SHP77 treated with DMSO at 0.1 percent for 48 hours (cell line): ENCODE measurements at regions not wholly inside any gene's neighbourhood (a gene's known extent, or its start where the extent isn't known, plus 50 kb on each side); places are given as distances from the start of the nearest gene placed in this dataset.
"Not testable (repeated sequence)": the region's sequence is repeated elsewhere in the genome, so short reads cannot be mapped to it uniquely, and the experiment has no call there.

Experiments
- DNase-seq: peaks from one replicate; lab custom pipeline; 2025; lab: John Stamatoyannopoulos, UW

GRCh38 chr4:104330125-104330905 is 164.4 kb downstream of the CXXC4 start:
- DNase-seq = no peak

DNA sequence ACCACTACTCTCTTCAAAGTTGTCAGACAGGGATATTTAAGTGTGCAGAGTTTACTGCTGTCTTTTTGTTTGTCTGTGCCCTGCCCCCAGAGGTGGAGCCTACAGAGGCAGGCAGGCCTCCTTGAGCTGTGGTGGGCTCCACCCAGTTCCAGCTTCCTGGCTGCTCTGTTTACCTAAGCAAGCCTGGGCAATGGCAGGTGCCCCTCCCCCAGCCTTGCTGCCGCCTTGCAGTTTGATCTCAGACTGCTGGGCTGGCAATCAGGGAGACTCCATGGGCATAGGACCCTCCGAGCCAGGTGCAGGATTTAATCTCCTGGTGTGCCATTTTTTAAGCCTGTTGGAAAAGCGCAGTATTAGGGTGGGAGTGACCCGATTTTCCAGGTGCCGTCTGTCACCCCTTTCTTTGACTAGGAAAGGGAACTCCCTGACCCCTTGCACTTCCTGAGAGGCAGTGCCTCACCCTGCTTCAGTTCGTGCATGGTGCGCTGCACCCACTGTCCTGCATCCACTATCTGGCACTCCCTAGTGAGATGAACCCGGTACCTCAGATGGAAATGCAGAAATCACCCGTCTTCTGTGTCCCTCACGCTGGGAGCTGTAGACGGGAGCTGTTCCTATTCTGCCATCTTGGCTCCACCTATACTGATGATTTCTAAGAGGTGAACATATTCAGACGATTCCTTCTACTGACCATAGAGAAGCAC is 167.6 kb downstream of the CXXC4 start:
- DNase-seq = not testable (repeated sequence)

GRCh38 chr4:104302731-104303130 is 192.0 kb downstream of the CXXC4 start:
- DNase-seq = no peak

- no peak for DNase-seq
Observed at GRCh38 chr4:104294811-104295210, 199.9 kb downstream of the CXXC4 start.

DNA sequence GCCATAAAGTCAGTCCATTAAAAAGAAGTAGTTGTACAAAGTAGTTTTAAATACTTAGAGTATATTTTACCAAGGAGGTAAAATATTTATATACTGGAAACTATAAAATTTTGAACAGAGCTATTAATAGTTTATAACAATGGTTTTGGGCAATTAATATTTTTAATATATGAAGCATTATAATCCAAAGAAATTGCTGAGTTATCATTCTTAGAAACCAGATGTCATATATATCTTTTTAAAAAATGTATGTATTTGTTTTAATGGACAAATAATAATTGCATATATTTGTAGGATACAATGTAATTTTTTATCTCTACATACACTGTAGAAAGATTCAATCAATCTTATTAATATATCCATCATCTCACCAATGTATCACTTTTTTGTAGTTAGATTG is 207.8 kb downstream of the CXXC4 start:
- DNase-seq = no peak

- no peak for DNase-seq
Observed at GRCh38 chr4:104283303-104283702, 211.4 kb downstream of the CXXC4 start.

DNA sequence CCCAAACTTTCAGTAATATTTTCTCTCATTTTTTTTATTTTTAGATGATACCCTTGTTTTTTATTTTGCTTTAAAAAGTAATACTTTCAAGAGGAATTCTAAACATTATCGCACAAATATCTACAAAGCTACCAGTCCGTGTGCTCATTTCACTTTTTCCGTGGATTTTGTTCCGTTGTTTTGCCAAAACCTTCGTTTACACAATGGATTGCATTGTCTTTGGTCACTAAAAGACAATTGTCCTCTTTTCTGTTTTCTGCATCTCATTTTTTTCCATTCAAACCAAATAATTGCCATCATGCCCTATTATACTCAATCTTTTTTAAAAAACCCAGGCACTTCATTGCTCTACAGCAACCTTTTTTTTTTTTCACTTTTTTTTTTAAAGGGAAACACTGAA is 214.9 kb downstream of the CXXC4 start:
- no peak for DNase-seq

- DNase-seq = no peak
Observed at GRCh38 chr4:104272966-104273365, 221.7 kb downstream of the CXXC4 start.

- not testable (repeated sequence) for DNase-seq
Observed at GRCh38 chr4:104269603-104270002, 225.1 kb downstream of the CXXC4 start.

- no peak for DNase-seq
Observed at GRCh38 chr4:104263100-104263499, 231.6 kb downstream of the CXXC4 start.

GRCh38 chr4:104262678-104263077 is 232.0 kb downstream of the CXXC4 start:
- no peak for DNase-seq

GRCh38 chr4:104248726-104249125 is 246.0 kb downstream of the CXXC4 start:
- no peak for DNase-seq

DNA sequence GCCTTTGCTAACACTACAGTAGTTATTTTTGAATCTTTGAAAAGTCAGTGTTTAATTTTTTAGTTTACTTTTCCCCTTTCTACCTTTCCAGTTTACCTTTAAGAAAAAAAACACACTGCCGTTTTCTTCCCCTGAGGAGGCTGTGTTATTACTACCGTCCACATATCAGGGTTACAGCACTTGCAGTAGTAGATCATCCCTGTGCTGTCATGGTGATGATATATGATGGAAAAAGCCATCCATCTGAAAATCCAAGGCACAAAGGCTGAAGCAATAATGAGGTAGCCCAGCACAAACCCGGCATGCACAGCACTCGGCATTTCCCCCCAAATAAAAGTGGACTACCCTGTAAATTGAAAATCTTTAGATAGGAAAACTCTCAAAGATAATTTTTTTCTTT is 258.7 kb downstream of the CXXC4 start:
- DNase-seq = no peak

DNA sequence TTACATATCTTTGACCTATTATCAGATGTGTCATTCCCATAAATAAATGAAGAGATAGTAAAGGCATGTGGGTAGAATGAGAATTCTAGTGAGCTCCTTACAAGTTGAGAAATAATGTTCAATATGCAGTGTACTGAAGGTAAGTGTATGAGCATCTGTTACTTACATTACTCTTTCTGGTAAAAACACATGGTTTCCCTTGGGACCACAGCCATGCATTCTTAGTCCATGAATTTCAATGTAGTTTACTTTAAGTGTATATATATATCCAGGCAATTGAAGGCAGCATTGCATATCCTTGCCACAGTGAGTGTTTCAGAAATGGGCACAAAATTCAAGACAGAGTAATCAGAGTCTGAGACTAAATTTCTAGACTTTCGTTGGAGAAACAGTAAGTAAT is 277.2 kb downstream of the CXXC4 start:
- DNase-seq = no peak

GRCh38 chr4:104211657-104212056 is 283.0 kb downstream of the CXXC4 start:
- DNase-seq = no peak

DNA sequence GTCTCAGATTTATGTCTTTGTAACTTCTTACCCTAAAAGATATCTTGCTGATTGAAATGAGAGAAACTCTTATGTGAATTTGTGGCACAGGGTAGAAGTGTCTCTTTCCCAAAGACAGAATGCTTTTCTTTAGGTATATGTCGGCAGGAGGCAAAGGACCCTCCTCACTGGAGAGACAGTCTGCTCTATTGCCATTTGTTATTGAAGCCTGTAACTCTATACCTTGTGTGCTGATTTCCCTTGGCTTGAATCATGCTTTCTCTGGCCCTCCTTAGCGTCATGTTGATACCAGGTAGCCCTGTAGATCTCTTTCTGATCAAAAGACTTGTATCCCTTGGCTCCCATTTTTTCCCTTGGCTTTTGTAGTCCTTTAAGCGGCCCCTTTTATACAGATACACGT is 284.3 kb downstream of the CXXC4 start:
- no peak for DNase-seq

DNA sequence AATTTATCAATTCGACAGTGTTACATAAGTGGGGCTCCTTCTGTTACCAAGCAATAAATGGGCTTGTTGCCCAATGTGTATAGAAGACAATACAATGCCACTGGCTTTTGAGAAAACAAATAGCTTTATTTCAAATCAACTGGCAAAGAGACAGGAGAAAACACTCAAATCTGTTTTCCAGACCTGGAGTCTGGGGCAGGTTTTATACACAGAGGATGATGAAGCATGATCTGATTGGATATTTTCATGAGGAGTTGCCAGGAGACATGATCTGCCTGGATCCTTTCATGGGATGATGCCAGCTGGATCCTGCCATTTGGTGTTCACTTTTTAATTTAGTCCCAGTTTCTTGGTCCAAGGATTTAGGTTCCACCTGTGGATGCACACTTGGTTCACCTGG is 287.9 kb downstream of the CXXC4 start:
- no peak for DNase-seq

- no peak for DNase-seq
Observed at GRCh38 chr4:104205116-104205515, 289.6 kb downstream of the CXXC4 start.

DNA sequence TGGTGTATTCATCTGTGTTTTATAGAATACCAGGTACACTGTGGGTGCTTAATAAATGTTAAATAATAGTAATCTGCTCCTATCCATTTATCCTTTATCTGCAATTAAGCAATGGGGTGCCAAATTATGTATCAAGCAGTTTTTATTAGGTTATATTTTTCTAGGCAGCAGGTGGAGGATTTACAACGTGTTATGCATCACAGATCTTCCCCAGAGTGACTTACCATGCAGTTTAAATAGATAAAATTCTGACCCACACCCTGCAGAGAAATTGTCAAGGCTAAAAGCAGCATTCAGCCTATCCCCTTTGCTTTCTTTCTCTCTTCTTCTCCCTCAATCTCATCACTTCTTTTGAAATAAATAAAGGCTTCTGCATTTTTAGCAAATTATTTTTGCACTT is 306.4 kb downstream of the CXXC4 start:
- DNase-seq = no peak

GRCh38 chr4:104169437-104169836 is 325.3 kb downstream of the CXXC4 start:
- no peak for DNase-seq

DNA sequence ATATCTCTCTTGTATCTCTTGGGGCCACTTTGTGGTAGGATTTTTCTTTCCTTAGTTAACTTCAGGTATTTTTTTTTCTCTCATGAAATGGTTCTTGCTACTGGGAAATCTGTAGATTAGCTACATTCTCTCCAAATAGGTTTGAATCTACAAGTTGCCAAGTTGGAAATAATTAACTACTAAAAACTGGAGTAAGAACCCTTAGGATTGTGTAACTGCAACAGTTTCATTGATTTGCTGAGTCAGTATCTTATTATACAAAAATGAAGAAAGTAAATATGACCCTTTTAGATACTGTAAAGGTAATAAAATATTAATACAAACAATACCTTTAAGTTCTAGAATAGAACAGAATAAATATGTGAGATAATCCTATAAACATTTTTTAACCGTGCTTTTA is 327.9 kb downstream of the CXXC4 start:
- no peak for DNase-seq

DNA sequence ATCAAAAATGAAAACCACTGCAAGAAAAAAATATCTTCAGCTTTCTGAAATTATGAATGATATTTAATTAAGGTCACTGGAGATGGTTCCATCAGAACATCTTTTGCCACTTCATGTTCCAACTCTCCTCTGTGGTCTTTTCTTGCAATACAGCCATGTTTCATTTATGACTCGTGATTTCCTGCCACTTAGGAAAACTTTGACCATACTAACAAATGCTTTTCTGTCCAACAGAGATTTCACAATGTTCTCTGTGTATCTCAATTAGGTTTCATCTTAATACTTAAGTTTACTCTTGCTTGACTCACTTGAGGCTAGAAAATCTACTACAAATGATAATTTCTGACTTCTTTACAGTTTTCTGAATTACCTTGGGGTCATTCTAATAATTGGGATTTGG is 330.9 kb downstream of the CXXC4 start:
- DNase-seq = no peak

DNA sequence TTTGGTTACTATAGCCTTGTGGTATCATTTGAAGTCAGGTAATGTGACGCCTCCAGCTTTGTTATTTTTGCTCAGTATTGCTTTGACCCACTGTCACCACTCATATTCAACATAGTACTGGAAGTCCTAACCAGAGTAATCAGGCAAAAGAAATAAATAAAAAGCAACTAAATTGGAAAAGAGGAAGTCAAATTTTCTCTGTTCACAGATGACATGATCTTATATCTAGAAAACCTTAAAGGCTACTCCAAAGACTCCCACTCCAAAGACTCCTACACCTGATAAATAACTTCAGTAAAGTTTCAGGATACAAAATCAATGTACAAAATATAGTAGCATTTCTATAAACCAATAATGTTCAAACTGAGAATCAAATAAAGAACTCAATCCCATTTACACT is 348.6 kb downstream of the CXXC4 start:
- no peak for DNase-seq

DNA sequence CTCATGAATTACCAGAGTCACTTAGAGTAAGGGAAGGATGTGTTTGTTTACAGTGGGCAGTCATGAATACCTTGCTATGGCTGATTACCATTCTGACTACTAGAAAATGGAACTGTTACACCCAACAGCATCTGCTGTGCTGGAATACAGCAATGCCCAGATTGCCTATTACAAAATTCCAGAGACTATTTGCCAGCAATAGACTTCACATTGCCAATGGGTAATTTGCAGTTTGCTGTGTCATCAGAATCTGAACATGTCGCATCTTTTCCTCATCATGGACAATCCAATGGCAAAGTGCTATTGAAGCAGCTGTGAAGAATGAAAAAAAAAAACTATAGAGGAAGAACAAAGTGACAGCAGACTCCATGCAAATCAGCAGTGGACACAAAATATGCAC is 356.6 kb downstream of the CXXC4 start:
- DNase-seq = no peak
